Neural cell (in vitro differentiated cells): ENCODE measurements at regions not wholly inside any gene's neighbourhood (a gene's known extent, or its start where the extent isn't known, plus 50 kb on each side); places are given as distances from the start of the nearest gene placed in this dataset.
A peak's percentile ranks its signal among the peaks of the same experiment; 100 is the strongest.
"Not testable (repeated sequence)": the region's sequence is repeated elsewhere in the genome, so short reads cannot be mapped to it uniquely, and the experiment has no call there.

Source experiments
- H2AFZ ChIP-seq: fragments of 200-600, 300-800 bp; sonication (generic), shearing (Covaris generic); 2 replicates; pipeline ENCODE4 v1.6.0; 2014; ENCODE audit warnings: low read depth, mild to moderate bottlenecking, antibody characterized with exemption, low read length, moderate library complexity
- H3F3A ChIP-seq: fragments of 200-600 bp; shearing (Covaris generic); 2 replicates; pipeline ENCODE4 v1.6.1; 2016; ENCODE audit warnings: mild to moderate bottlenecking, moderate library complexity, mixed read lengths, antibody characterized with exemption, low read length; ENCODE audit not compliant: insufficient read depth, poor library complexity, severe bottlenecking
- H3K27ac ChIP-seq: fragments of 200-600, 300-800 bp; sonication (generic), shearing (Covaris generic); 2 replicates; pipeline ENCODE4 v1.5.1; 2014; ENCODE audit warnings: mild to moderate bottlenecking, low read length, moderate library complexity
- H3K27me3 ChIP-seq: fragments of 300-800, 200-600 bp; sonication (generic), shearing (Covaris generic); 2 replicates; pipeline ENCODE4 v1.6.0; 2014; ENCODE audit warnings: mild to moderate bottlenecking, low read depth, low read length, moderate library complexity; ENCODE audit not compliant: insufficient read depth
- H3K36me3 ChIP-seq: fragments of 300-800, 200-600 bp; sonication (generic), shearing (Covaris generic); 2 replicates; pipeline ENCODE4 v1.5.1; 2014; ENCODE audit warnings: mild to moderate bottlenecking, antibody characterized with exemption, low read length, moderate library complexity; ENCODE audit not compliant: insufficient read depth
- H3K4me2 ChIP-seq: fragments of 300-800, 200-600 bp; sonication (generic), shearing (Covaris generic); 2 replicates; pipeline ENCODE4 v1.6.0; 2014; ENCODE audit warnings: mild to moderate bottlenecking, low read length
- H3K4me3 ChIP-seq: fragments of 300-800, 200-600 bp; sonication (generic), shearing (Covaris generic); 2 replicates; pipeline ENCODE4 v1.5.1; 2014; ENCODE audit warnings: mild to moderate bottlenecking, low read length, moderate library complexity
- H3K79me2 ChIP-seq: fragments of 200-600 bp; shearing (Covaris generic); replicated peaks from 2 replicates; pipeline ENCODE4 v1.6.0; 2014; ENCODE audit warnings: mild to moderate bottlenecking, low read length, moderate library complexity; ENCODE audit not compliant: insufficient read depth
- H3K9ac ChIP-seq: fragments of 300-800, 200-600 bp; sonication (generic), shearing (Covaris generic); 2 replicates; pipeline ENCODE4 v1.6.1; 2016; ENCODE audit warnings: mild to moderate bottlenecking, low read length, mixed read lengths
- H3K9me2 ChIP-seq: fragments of 200-600 bp; shearing (Covaris generic); 2 replicates; pipeline ENCODE4 v1.6.1; 2016; ENCODE audit warnings: mild to moderate bottlenecking, low read length, mixed read lengths; ENCODE audit not compliant: insufficient read depth
- H3K9me3 ChIP-seq: fragments of 200-600, 300-800 bp; sonication (generic), shearing (Covaris generic); 2 replicates; pipeline ENCODE4 v1.6.1; 2016; ENCODE audit warnings: mild to moderate bottlenecking, mixed run types, low read length, moderate library complexity, mixed read lengths
- H4K20me1 ChIP-seq: fragments of 200-600 bp; shearing (Covaris generic); 2 replicates; pipeline ENCODE4 v1.6.1; 2016; ENCODE audit warnings: mild to moderate bottlenecking, mixed run types; ENCODE audit not compliant: insufficient read depth
- EP300 ChIP-seq: fragments of 450-650 bp; conservative IDR thresholded peaks from 2 replicates; pipeline ENCODE4 v1.6.1; 2014; ENCODE audit warnings: antibody characterized with exemption, mild to moderate bottlenecking, moderate library complexity; ENCODE audit not compliant: poor library complexity, severe bottlenecking
- EZH2 ChIP-seq: fragments of 200-600, 300-800 bp; shearing (Covaris generic), sonication (generic); IDR thresholded peaks from 2 replicates; pipeline ENCODE4 v1.6.1; 2014; ENCODE audit warnings: antibody characterized with exemption, low read length, borderline replicate concordance, mild to moderate bottlenecking; ENCODE audit not compliant: insufficient read depth, poor library complexity, severe bottlenecking
- MXI1 ChIP-seq: fragments of 450-650 bp; conservative IDR thresholded peaks from 2 replicates; pipeline ENCODE4 v1.6.1; 2014; ENCODE audit warnings: antibody characterized with exemption, mild to moderate bottlenecking; ENCODE audit not compliant: poor library complexity, severe bottlenecking
- POLR2AphosphoS5 ChIP-seq: IDR thresholded peaks from 2 replicates; pipeline ENCODE4 v1.6.1; 2012
- RAD21 ChIP-seq: fragments of 450-650 bp; conservative IDR thresholded peaks from 2 replicates; pipeline ENCODE4 v1.6.1; 2014; ENCODE audit warnings: antibody characterized with exemption, mild to moderate bottlenecking, moderate library complexity
- SMC3 ChIP-seq: fragments of 450-650 bp; conservative IDR thresholded peaks from 2 replicates; pipeline ENCODE4 v1.6.1; 2014; ENCODE audit warnings: antibody characterized with exemption, mild to moderate bottlenecking, moderate library complexity; ENCODE audit not compliant: poor library complexity
- TAF1 ChIP-seq: IDR thresholded peaks from 2 replicates; pipeline ENCODE4 v1.6.1; 2012; ENCODE audit warnings: low read depth
- TF ChIP-seq, protein P1 (sequence below): IDR thresholded peaks from 2 replicates; pipeline ENCODE4 v1.6.1; 2012; ENCODE audit warnings: borderline replicate concordance
- TF ChIP-seq, protein P2 (sequence below): fragments of 450-650 bp; IDR thresholded peaks from 2 replicates; pipeline ENCODE4 v1.5.1; 2014; ENCODE audit warnings: antibody characterized with exemption, mild to moderate bottlenecking, moderate library complexity; ENCODE audit not compliant: poor library complexity, severe bottlenecking

DNA sequence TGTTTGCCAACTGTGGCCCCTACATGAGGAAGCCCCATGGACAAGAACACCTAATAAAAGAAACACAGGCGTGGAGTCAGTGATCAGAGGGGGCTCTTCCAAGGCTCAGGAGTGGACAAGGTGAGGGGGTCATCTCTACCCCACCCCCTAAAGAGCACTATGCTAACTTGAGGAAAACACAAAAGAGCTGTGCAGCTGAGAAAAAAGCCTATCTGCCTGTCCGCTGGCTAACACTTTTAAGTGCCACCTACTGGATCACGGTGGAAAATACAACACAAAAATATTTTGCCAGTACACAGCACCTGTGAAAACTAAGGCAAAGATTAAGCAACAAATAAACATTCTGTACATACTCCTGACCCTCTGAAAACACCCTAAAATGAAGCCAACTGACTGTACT, 53.1 kb upstream of the COBL start:
- no peaks in the 10 kb centered on the region for H3K36me3 ChIP-seq
- H3K9ac ChIP-seq = no peak overlapping the region
- no peaks in the 10 kb centered on the region for H4K20me1 ChIP-seq
- H2AFZ ChIP-seq = no peak overlapping the region
- H3K27ac ChIP-seq = no peak overlapping the region
- no peak overlapping the region for H3K4me2 ChIP-seq
- H3K4me3 ChIP-seq = no peak overlapping the region
- no peaks in the 10 kb centered on the region for H3K9me3 ChIP-seq
- no peaks in the 10 kb centered on the region for H3K27me3 ChIP-seq
- no peaks in the 10 kb centered on the region for H3K79me2 ChIP-seq
- H3F3A ChIP-seq = no peaks in the 10 kb centered on the region
- TF ChIP-seq, protein P1, sequence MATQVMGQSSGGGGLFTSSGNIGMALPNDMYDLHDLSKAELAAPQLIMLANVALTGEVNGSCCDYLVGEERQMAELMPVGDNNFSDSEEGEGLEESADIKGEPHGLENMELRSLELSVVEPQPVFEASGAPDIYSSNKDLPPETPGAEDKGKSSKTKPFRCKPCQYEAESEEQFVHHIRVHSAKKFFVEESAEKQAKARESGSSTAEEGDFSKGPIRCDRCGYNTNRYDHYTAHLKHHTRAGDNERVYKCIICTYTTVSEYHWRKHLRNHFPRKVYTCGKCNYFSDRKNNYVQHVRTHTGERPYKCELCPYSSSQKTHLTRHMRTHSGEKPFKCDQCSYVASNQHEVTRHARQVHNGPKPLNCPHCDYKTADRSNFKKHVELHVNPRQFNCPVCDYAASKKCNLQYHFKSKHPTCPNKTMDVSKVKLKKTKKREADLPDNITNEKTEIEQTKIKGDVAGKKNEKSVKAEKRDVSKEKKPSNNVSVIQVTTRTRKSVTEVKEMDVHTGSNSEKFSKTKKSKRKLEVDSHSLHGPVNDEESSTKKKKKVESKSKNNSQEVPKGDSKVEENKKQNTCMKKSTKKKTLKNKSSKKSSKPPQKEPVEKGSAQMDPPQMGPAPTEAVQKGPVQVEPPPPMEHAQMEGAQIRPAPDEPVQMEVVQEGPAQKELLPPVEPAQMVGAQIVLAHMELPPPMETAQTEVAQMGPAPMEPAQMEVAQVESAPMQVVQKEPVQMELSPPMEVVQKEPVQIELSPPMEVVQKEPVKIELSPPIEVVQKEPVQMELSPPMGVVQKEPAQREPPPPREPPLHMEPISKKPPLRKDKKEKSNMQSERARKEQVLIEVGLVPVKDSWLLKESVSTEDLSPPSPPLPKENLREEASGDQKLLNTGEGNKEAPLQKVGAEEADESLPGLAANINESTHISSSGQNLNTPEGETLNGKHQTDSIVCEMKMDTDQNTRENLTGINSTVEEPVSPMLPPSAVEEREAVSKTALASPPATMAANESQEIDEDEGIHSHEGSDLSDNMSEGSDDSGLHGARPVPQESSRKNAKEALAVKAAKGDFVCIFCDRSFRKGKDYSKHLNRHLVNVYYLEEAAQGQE = no peak
- TF ChIP-seq, protein P2, sequence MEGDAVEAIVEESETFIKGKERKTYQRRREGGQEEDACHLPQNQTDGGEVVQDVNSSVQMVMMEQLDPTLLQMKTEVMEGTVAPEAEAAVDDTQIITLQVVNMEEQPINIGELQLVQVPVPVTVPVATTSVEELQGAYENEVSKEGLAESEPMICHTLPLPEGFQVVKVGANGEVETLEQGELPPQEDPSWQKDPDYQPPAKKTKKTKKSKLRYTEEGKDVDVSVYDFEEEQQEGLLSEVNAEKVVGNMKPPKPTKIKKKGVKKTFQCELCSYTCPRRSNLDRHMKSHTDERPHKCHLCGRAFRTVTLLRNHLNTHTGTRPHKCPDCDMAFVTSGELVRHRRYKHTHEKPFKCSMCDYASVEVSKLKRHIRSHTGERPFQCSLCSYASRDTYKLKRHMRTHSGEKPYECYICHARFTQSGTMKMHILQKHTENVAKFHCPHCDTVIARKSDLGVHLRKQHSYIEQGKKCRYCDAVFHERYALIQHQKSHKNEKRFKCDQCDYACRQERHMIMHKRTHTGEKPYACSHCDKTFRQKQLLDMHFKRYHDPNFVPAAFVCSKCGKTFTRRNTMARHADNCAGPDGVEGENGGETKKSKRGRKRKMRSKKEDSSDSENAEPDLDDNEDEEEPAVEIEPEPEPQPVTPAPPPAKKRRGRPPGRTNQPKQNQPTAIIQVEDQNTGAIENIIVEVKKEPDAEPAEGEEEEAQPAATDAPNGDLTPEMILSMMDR = peak; percentile 62
- no peak for TF ChIP-seq EP300
- no peaks in the 10 kb centered on the region for H3K9me2 ChIP-seq

DNA sequence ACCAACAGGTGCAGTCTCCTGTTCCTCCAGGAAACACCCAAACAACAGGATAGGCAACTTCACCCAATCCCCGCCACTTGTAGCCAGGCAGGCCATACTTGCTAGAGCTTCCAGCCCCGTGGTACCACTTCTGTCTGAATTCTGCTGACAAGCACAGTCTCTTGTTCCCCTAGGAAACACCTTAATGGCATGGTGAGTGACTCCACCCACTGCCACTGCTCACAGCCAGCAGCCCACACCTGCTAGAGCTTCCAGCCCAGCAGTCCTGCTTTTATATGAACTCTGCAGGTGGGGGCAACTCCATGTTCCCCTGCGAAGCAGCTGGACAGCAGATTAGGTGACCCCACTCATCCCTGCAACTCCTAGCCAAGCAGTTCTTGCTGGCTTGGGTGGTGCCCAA, 52.6 kb upstream of the COBL start:
- H3K79me2 ChIP-seq = not testable (repeated sequence)

DNA sequence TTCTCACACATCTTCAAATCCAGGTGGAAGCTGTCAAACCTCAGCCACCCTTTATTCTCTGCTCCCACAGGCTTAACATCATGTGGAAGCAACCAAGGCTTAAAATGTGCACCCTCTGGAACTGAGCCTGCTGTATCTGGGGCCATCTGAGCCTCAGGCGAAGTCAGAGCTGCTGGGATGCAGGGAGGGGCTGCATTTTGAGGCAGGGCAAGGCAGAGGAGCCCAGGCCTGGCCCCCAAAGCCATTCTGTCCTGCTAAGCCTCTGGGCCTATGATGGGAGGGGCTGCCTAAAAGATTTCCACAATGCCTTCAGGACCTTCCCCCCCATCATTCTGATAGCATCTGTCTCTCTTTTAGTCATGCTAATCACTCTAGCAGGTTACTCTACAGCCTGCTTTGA, 51.7 kb upstream of the COBL start:
- Histone ChIP-seq H3K79me2 (no peaks in the 10 kb centered on the region), H3K9ac (no peak overlapping the region), H2AFZ (no peak overlapping the region), H3K9me2 (no peaks in the 10 kb centered on the region), H3K36me3 (no peaks in the 10 kb centered on the region), H3F3A (no peaks in the 10 kb centered on the region), H3K4me3 (no peak overlapping the region), H3K9me3 (no peaks in the 10 kb centered on the region), H3K27me3 (no peaks in the 10 kb centered on the region), H4K20me1 (no peaks in the 10 kb centered on the region), H3K4me2 (no peak overlapping the region), H3K27ac (no peak overlapping the region)
- TF ChIP-seq MXI1 (no peak), SMC3 (no peak), POLR2AphosphoS5 (no peak), EZH2 (no peak), EP300 (no peak), TAF1 (no peak), RAD21 (no peak)
- TF ChIP-seq, protein P2 = no peak
- TF ChIP-seq, protein P1 = no peak

More for the DNA sequence above, 52.6 kb upstream of the COBL start:
- H3K4me3 ChIP-seq, H3K9me3 ChIP-seq, H3K36me3 ChIP-seq, H3K27ac ChIP-seq, H3K9me2 ChIP-seq, H3K27me3 ChIP-seq, H4K20me1 ChIP-seq, H2AFZ ChIP-seq, H3F3A ChIP-seq, H3K9ac ChIP-seq, H3K4me2 ChIP-seq: not testable (repeated sequence)
